GM10248 (cell line): ENCODE measurements at regions not wholly inside any gene's neighbourhood (a gene's known extent, or its start where the extent isn't known, plus 50 kb on each side); places are given as distances from the start of the nearest gene placed in this dataset.
"Not testable (repeated sequence)": the region's sequence is repeated elsewhere in the genome, so short reads cannot be mapped to it uniquely, and the experiment has no call there.

ENCODE experiments used
- CTCF ChIA-PET: fragments of 300-600 bp; sonication (Branson Sonifier 250); formaldehyde crosslinking; extraction: SDS; loops from one replicate; lab custom pipeline; 2021; ENCODE audit warnings: antibody characterized with exemption; lab: Yijun Ruan, JAX
- POLR2A ChIA-PET: fragments of 350-650 bp; sonication (Branson Sonifier 250); formaldehyde crosslinking; extraction: SDS; loops from one replicate; lab custom pipeline; 2020; ENCODE audit warnings: antibody characterized with exemption; lab: Yijun Ruan, JAX
- DNase-seq: peaks from one replicate; pipeline ENCODE4 v3.0.0; 2012; ENCODE audit errors: extremely low spot score
- TF ChIP-seq, protein P1 (sequence below): IDR thresholded peaks from 2 replicates; pipeline ENCODE4 v1.5.1; 2012; ENCODE audit warnings: mild to moderate bottlenecking, low read depth; ENCODE audit errors: extremely low read depth, missing control alignments, control extremely low read depth

DNA sequence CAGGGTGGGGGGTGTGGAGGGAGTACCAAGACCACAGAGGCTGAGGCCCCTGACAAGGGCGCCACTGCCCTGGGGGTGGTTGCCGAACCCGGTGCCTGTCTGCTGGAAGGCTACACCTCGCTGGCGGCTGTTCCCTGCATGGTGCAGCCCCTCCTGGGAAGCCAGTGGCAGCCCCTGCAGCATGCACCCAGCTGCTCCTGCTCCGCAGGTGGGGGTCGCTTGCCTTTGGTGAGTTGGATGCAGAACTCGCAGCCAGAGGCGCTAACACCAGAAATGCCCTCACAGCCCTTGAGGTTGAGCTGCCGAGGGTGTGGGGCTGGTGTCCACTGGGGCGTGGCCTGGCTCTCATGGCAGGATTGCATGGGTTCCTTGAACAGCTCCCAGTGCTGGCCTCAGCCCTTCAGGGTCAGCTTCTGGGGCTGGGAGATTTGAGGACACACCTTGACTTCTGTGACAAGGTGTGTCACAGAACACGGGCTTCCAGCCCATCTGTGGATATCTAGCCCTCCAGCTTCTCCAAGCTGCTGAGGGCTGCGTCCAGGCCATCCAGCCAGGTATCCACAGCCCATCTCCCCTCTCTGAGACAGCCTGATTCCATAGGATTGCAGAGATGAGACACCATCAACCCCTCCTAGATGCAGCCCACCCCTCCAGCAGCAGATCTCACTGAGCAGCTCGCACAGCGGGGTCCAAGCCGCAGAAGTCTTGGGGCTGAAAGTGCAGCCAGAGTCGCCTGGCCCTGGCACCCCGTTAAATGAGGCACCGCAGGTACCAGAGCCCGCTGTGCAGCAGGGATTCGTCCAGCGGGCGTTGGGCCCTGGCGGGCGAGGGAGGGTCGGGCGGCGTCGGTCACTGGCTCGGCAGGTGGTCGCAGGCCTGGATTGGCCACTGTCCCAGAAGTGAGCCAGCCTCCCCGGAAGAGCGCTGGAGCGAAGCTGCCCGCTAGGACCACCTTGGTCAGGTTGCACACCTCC is 586.3 kb downstream of the KCNJ18 start:
- ChIA-PET CTCF (no interaction called here), POLR2A (no interaction called here)
- DNase-seq = no peak
- TF ChIP-seq, protein P1, sequence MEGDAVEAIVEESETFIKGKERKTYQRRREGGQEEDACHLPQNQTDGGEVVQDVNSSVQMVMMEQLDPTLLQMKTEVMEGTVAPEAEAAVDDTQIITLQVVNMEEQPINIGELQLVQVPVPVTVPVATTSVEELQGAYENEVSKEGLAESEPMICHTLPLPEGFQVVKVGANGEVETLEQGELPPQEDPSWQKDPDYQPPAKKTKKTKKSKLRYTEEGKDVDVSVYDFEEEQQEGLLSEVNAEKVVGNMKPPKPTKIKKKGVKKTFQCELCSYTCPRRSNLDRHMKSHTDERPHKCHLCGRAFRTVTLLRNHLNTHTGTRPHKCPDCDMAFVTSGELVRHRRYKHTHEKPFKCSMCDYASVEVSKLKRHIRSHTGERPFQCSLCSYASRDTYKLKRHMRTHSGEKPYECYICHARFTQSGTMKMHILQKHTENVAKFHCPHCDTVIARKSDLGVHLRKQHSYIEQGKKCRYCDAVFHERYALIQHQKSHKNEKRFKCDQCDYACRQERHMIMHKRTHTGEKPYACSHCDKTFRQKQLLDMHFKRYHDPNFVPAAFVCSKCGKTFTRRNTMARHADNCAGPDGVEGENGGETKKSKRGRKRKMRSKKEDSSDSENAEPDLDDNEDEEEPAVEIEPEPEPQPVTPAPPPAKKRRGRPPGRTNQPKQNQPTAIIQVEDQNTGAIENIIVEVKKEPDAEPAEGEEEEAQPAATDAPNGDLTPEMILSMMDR = no peak

DNA sequence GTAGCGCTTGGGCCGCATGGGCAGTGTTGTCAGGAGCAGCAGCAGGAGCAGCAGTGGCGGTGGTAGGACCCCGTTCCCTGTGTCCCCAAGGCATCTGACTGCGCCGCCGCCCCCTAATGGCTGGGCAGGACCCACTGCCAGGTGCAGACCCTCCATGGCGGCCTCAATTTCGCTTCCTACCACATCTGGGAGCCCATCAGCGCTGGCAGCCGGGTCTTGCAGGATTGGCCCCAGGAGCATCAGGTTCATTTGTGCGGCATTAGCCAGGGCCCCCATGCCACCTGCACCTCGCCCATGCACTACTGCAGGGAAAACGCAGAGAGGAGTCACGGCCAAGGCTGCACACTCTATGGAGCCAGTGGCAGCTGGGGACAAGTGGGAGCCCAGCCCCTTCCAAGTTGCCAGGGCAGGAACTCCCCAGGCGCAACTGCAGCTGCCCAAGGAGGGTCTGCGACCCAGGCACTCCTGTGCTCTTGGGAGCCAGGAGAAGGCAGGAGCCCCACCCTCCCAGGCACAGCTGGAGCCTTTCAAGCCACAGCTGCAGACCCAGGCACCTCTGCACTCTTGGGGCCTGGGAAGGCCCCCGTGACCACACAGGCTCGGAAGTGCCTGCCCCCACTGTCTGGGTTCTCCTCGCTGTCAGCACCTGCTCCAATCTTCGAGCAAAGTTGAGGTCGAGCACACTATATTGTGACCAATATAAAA is 594.2 kb downstream of the KCNJ18 start:
- CTCF ChIA-PET = no interaction called here

DNA sequence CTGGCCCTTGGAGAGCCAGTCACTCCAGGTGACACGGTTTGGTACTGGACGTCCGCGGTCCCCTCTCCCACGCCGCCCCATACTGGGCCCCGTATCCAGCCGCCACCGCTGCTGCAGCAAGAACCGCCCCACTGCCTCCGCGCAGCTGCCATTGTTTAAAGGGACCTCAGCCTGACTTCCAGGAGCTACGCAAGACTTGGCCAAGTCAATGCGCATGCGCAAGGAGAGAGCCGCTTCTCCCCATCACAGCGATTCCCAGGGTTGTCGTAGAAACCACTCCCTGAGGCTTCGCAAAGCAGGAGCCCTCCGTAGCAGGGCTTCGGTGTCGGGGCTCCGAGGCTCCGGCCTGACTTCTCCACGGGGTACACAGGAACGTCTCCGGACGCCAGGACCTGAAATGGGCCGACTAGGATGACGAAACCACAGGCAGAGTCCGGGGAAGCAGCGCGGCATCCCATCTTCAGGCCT is 606.2 kb downstream of the KCNJ18 start:
- POLR2A ChIA-PET, DNase-seq, CTCF ChIA-PET: not testable (repeated sequence)

More for the DNA sequence above, 594.2 kb downstream of the KCNJ18 start:
- no peak for DNase-seq
- TF ChIP-seq, protein P1 = no peak
- POLR2A ChIA-PET = no interaction called here

DNA sequence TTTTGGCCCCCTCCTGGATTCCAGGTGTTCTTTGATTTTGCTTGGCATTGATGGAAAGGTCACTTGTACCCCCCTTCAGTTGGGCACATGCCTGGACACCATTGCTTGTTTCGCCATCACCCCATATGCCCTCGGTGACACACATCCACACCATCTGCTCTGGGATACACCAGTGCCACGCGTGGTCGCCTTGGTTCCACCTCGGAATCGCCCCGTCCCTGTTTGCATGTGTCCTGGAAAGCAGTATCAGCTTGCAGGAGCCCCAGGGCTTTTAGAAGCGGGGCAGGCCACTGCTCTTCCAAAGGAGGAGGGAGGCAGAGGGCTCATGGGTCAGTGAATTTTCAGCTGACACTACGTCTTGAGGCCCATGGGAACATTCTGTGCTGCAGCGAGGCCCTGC is 607.9 kb downstream of the KCNJ18 start:
- DNase-seq = no peak
- ChIA-PET CTCF (no interaction called here), POLR2A (no interaction called here)
- TF ChIP-seq, protein P1 = no peak

DNA sequence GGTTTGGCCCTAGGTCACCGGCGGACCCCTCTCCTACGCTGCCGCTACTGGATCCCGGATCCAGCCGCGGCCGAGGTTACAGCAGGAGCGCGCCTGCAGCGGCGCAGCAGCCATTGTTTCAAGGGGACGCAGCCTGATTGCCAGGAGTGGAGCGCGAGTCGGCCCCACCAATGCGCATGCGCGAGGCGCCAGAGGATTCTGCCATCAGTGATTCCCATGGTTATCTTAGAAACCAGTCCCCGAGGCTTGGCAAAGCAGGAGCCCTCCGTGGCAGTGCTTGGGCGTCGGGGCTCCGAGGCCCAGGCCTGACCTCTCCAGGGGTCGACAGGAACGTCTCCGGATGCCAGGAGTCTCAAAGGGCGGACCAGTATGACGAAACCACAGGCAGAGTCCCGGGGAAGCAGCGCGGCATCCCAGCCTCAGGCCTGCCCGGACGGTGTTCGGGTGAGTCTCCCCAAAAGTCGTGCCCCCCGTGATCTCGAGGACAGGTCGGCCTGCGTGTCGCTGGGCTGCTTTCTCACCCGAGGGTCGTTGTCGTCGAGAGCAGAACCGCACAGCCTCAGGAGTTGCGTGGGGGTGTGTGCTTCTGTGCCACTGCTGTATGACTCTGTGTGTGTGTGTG is 608.5 kb downstream of the KCNJ18 start:
- CTCF ChIA-PET = no interaction called here
- TF ChIP-seq, protein P1 = no peak
- DNase-seq = no peak
- POLR2A ChIA-PET = no interaction called here

DNA sequence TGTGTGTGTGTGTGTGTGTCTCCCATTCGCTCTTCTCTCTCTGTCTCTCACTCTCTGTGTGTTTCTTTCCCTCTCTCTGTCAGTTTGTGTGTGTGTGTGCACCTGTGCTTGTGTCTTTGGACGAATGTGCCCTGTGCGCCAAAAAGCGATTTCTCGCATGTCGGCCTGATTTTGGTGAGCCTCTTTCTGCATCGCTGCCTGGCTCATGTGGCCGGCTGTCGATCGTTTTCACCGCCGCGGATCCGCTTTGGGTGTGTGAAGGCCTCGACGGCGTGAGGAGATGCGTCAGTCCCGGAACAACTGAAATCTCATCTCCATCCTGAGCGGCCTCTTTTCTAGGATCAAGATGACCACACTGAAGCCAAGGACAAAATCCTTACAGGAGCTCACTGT is 609.0 kb downstream of the KCNJ18 start:
- POLR2A ChIA-PET = no interaction called here
- TF ChIP-seq, protein P1 = no peak
- CTCF ChIA-PET = no interaction called here
- DNase-seq = no peak
